VCaP (cell line): ENCODE measurements at regions not wholly inside any gene's neighbourhood (a gene's known extent, or its start where the extent isn't known, plus 50 kb on each side); places are given as distances from the start of the nearest gene placed in this dataset.
"Not testable (repeated sequence)": the region's sequence is repeated elsewhere in the genome, so short reads cannot be mapped to it uniquely, and the experiment has no call there.

Source experiments
- H3K27ac ChIP-seq: fragments of 450-650 bp; 2 replicates; pipeline ENCODE4 v1.5.1; 2017
- TF ChIP-seq, protein P1 (sequence below): fragments of 450-650 bp; conservative IDR thresholded peaks from 2 replicates; pipeline ENCODE4 v1.5.1; 2017; ENCODE audit warnings: mild to moderate bottlenecking, moderate library complexity

DNA sequence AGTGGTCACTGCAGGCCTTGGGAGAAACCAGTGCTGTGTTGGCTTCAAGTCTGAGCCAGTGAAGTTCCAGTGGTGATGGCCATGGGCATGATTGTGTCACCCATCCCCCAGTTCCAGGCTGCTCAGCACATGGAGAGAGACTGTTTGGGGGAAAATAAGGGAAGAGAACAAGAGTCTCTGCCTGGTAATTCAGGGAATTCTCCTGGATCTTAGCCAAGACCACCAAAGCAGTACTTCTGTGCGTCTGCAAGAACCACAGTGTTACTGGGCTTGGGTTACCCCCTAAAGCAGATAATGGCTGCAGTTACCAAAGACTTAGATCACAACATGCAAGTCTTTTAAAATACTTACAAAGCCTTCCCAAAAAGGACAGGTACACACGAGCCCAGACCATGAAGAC, 225.0 kb upstream of the SEMA3C start:
- TF ChIP-seq, protein P1, sequence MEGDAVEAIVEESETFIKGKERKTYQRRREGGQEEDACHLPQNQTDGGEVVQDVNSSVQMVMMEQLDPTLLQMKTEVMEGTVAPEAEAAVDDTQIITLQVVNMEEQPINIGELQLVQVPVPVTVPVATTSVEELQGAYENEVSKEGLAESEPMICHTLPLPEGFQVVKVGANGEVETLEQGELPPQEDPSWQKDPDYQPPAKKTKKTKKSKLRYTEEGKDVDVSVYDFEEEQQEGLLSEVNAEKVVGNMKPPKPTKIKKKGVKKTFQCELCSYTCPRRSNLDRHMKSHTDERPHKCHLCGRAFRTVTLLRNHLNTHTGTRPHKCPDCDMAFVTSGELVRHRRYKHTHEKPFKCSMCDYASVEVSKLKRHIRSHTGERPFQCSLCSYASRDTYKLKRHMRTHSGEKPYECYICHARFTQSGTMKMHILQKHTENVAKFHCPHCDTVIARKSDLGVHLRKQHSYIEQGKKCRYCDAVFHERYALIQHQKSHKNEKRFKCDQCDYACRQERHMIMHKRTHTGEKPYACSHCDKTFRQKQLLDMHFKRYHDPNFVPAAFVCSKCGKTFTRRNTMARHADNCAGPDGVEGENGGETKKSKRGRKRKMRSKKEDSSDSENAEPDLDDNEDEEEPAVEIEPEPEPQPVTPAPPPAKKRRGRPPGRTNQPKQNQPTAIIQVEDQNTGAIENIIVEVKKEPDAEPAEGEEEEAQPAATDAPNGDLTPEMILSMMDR: no peak
- no peak overlapping the region for H3K27ac ChIP-seq

DNA sequence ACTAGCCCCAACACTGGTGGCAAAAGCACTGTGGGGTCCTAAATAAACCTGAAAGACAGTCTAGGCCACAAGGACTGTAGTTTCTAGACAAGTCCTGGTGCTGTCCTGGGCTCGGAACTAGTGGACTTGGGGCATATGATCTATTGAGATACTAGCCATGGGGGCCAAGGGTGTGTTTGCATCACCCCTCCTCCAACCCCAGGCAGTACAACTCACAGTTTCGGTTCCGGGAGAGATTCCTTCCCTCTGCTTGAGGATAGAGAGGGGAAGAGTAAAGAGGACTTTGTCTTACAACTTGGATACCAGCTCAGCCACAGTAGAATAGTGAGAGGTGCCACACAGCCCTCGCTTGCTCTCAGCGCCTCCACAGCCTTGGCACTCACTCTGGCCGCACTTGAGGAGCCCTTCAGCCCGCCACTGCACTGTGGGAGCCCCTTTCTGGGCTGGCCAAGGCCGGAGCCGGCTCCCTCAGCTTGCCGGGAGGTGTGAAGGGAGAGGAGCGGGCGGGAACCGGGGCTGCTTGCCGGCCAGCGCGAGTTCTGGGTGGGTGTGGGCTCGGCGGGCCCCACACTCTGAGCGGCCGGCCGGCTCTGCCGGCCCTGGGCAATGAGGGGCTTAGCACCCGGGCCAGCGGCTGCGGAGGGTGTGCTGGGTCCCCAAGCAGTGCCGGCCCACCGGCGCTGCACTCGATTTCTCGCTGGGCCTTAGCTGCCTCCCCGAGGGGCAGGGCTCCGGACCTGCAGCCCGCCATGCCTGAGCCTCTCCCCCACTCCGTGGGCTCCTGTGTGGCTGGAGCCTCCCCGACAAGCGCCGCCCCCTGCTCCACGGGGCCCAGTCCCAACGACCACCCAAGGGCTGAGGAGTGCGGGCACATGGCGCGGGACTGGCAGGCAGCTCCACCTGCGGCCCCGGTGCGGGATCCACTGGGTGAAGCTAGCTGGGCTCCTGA, 222.7 kb upstream of the SEMA3C start:
- not testable (repeated sequence) for H3K27ac ChIP-seq

DNA sequence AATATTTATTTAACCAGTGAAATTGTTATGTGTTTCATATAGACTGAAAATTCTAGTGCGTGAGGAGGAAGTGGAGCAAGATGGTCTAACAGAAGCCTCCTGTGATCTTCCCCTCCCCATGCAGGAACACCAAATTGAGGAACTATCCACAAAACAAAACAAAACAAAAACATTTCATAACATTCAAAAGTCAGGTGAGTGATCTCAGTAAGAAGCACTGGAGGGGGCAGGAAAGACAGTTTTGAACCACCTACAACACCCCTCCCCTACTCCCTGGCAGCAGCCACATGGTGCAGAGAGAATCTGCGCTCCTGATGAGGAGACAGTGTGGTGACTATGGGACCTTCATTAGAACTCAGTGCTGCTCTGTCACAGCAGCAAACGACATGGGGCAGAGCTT, 221.9 kb upstream of the SEMA3C start:
- TF ChIP-seq, protein P1: no peak
- no peak overlapping the region for H3K27ac ChIP-seq

DNA sequence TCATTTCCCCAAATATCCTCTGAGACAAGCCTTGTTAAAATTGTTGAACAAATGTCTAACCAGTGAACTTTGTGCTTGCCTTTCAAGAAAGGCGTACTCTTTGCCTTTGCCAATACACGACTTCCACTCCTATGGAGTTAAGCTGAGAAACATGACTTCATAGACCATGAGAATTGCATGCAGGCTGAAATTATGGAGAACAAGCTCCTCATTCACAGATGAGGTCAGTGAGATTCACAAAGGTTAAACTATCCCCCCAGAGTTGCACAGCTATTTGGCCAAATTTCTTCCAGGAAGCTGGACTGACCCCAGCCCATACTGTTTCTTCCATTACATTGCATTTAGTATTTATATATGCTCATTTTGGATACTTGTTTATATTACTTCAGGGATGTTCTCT, 221.4 kb upstream of the SEMA3C start:
- H3K27ac ChIP-seq: no peak overlapping the region
- TF ChIP-seq, protein P1: no peak

DNA sequence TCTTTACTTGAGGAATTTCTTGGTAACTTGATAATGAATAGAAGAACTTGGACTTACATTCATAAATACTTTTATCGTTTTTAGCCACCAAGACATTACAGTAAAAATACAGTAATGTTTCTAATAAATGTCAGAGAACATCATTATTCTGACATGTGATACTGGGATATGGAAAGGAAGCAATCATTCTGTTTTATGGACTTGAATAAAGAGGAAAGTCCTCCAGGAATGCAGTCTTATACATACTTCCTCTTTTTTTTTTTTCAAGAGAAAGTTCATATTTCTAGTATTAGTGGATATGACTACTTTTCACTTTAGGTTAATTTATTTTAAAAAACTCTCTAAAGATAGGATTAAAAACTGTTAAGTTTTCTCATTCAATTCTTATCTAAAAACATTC, 220.0 kb upstream of the SEMA3C start:
- H3K27ac ChIP-seq: no peak overlapping the region
- TF ChIP-seq, protein P1: no peak

DNA sequence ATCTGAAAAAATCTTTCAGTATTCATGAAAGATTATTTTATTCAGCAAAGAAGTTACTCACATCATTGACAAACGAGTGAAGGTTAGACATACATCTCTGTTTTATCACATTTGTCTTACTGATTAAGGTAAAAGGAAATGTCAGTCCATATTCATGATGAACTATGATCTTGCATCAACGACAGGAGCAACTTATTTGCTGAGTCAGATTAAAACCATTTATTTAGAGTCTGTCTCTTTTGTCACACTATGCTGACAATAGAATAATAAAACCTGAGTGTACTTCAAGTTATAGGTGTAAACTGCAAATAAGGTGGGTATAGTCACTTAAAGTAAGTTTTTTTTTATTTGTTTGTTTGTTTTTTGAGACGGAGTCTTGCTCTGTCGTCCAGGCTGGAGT, 216.5 kb upstream of the SEMA3C start:
- TF ChIP-seq, protein P1: no peak
- no peak overlapping the region for H3K27ac ChIP-seq

DNA sequence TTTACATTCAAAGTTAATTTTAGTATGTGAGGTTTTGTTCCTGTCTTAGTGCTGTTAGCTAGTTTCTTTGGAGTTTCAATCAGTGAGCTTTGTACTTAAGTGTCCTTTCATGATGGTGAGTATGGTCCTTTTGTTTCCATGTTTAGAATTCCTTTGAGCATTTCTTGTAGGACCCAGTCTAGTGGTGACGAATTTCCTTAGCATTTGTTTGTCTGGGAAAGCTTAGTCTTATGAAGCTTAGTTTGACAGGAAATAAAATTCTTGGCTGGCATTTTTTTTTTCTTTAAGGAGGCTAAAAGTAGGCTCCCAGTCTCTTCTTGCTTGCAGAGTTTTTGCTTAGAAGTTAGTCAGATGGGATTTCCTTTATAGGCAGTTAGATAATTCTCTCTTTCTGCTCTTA, 209.2 kb upstream of the SEMA3C start:
- TF ChIP-seq, protein P1: no peak
- H3K27ac ChIP-seq: no peak overlapping the region

DNA sequence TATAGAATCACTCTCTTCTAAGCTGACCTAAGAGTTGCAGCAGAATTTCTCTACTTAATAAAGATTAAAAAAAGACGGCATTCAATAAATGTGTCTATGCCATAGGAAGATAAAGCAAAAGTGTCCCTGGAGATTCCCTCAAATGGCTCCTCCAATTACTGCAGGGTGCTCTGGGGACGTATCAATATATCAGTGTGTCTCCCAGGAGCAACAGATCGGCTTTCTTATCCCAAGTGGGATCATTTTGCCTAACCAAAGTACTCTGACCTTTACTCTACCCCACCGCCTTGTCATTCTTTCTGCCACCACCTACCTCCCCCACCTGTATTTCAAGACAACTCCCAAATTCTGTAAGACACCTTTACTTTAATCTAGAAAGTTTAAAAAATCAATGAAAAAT, 202.0 kb upstream of the SEMA3C start:
- TF ChIP-seq, protein P1: no peak
- H3K27ac ChIP-seq: no peak overlapping the region
